OCI-LY7 (cell line): ENCODE measurements at regions not wholly inside any gene's neighbourhood (a gene's known extent, or its start where the extent isn't known, plus 50 kb on each side); places are given as distances from the start of the nearest gene placed in this dataset.
A peak's percentile ranks its signal among the peaks of the same experiment; 100 is the strongest.

ENCODE experiments used
- BruUV-seq: library from RNA; stranded (reverse); fragments of 400-500 nt; replicated peaks from 2 replicates; lab custom pipeline; 2021; lab: Mats Ljungman, UMichigan
- CTCF ChIA-PET: fragments of 300-600 bp; sonication (Branson Sonifier 250); formaldehyde crosslinking; loops from one replicate; lab custom pipeline; 2022; ENCODE audit warnings: antibody characterized with exemption; ENCODE audit not compliant: unreplicated experiment; lab: Charles Lee
- POLR2A ChIA-PET: fragments of 300-600 bp; sonication (Branson Sonifier 250); formaldehyde crosslinking; loops from one replicate; lab custom pipeline; 2022; ENCODE audit warnings: antibody characterized with exemption; lab: Charles Lee
- DNase-seq: peaks from one replicate; pipeline ENCODE4 v3.0.0-alpha.2; 2015; ENCODE audit warnings: low spot score
- H2AFZ ChIP-seq: fragments of 200-600 bp; sonication (generic), shearing (Covaris generic); 2 replicates; pipeline ENCODE4 v1.6.1; 2014; ENCODE audit warnings: mild to moderate bottlenecking, antibody characterized with exemption, low read length, moderate library complexity
- H3K27ac ChIP-seq: fragments of 200-600 bp; sonication (generic); 2 replicates; pipeline ENCODE4 v1.5.1; 2014; ENCODE audit warnings: mixed run types, low read depth, mild to moderate bottlenecking, moderate library complexity, low read length, inconsistent platforms; ENCODE audit not compliant: poor library complexity, severe bottlenecking
- H3K36me3 ChIP-seq: fragments of 200-600 bp; sonication (generic); 2 replicates; pipeline ENCODE4 v1.6.1; 2014; ENCODE audit warnings: mild to moderate bottlenecking, antibody characterized with exemption, low read length, moderate library complexity, mixed read lengths; ENCODE audit not compliant: insufficient read depth
- H3K4me1 ChIP-seq: fragments of 200-600 bp; sonication (generic); 2 replicates; pipeline ENCODE4 v1.5.1; 2014; ENCODE audit warnings: mild to moderate bottlenecking, low read length; ENCODE audit not compliant: insufficient read depth, poor library complexity, severe bottlenecking
- H3K4me2 ChIP-seq: fragments of 200-600 bp; sonication (generic); 2 replicates; pipeline ENCODE4 v1.6.1; 2014; ENCODE audit warnings: mild to moderate bottlenecking, low read length
- H3K4me3 ChIP-seq: fragments of 200-600 bp; sonication (generic); 2 replicates; pipeline ENCODE4 v1.5.1; 2014; ENCODE audit warnings: mild to moderate bottlenecking, low read depth, low read length; ENCODE audit not compliant: poor library complexity, severe bottlenecking
- H3K79me2 ChIP-seq: fragments of 200-600 bp; sonication (generic); 2 replicates; pipeline ENCODE4 v1.6.1; 2016; ENCODE audit warnings: low read depth, mild to moderate bottlenecking, low read length, moderate library complexity, mixed read lengths; ENCODE audit not compliant: insufficient read depth
- H3K9me2 ChIP-seq: fragments of 200-600 bp; sonication (generic); 2 replicates; pipeline ENCODE4 v1.6.1; 2016; ENCODE audit warnings: mild to moderate bottlenecking, low read length, mixed read lengths; ENCODE audit not compliant: insufficient read depth
- H3K9me3 ChIP-seq: fragments of 200-600 bp; sonication (generic); 2 replicates; pipeline ENCODE4 v1.6.1; 2014; ENCODE audit warnings: mild to moderate bottlenecking, mixed run types, low read length, mixed read lengths
- H4K20me1 ChIP-seq: fragments of 200-600 bp; sonication (generic); 2 replicates; pipeline ENCODE4 v1.6.1; 2014; ENCODE audit warnings: mild to moderate bottlenecking, antibody characterized with exemption, low read length, moderate library complexity, mixed read lengths; ENCODE audit not compliant: insufficient read depth
- EZH2phosphoT487 ChIP-seq: fragments of 200-600 bp; sonication (generic); IDR thresholded peaks from 2 replicates; pipeline ENCODE4 v1.6.1; 2018; ENCODE audit warnings: low read depth, borderline replicate concordance, mild to moderate bottlenecking, mixed run types, antibody characterized with exemption, low read length, moderate library complexity, mixed read lengths
- intact Hi-C: fragments of 100-400 bp; cut with micrococcal nuclease; formaldehyde crosslinking; loops from one replicate; pipeline ENCODE4 v1.10.0; 2022; ENCODE audit not compliant: unreplicated experiment
- TF ChIP-seq, protein P1 (sequence below): fragments of 200-600 bp; sonication (generic); conservative IDR thresholded peaks from 2 replicates; pipeline ENCODE4 v1.5.1; 2014; ENCODE audit warnings: mild to moderate bottlenecking, antibody characterized with exemption, low read length, moderate library complexity, mixed read lengths

DNA sequence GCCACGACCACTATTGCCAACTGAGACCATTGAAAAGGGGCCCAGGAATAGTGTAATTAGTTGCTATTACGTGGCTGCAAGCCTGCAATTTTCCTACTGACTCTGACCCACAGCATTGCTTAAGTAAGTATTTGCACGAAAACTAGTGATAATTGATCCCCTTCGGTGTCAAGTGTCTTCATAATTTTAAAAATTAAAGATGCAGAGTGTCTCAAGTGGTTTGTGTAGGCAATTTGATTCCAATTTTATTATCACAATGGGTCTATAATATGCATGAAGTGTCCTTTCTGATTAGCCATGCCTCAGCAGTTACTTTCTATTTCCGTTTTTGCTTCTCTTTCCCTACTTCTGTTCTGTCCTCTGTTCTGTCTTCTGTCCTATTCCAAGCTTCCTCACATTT, 259.2 kb downstream of the C3orf38 start:
- intact Hi-C loops, result no loop called here
- CTCF ChIA-PET, result no interaction called here
- H3K36me3 ChIP-seq, result no peaks in the 10 kb centered on the region
- H2AFZ ChIP-seq, result peak overlapping the region; percentile 52; the same call in 1 of the 2 replicates
- no peaks in the 10 kb centered on the region for H3K9me3 ChIP-seq
- H3K4me3 ChIP-seq, result no peak overlapping the region
- H4K20me1 ChIP-seq, result no peaks in the 10 kb centered on the region
- no peaks in the 10 kb centered on the region for H3K9me2 ChIP-seq
- no peaks in the 10 kb centered on the region for H3K79me2 ChIP-seq
- TF ChIP-seq, protein P1, sequence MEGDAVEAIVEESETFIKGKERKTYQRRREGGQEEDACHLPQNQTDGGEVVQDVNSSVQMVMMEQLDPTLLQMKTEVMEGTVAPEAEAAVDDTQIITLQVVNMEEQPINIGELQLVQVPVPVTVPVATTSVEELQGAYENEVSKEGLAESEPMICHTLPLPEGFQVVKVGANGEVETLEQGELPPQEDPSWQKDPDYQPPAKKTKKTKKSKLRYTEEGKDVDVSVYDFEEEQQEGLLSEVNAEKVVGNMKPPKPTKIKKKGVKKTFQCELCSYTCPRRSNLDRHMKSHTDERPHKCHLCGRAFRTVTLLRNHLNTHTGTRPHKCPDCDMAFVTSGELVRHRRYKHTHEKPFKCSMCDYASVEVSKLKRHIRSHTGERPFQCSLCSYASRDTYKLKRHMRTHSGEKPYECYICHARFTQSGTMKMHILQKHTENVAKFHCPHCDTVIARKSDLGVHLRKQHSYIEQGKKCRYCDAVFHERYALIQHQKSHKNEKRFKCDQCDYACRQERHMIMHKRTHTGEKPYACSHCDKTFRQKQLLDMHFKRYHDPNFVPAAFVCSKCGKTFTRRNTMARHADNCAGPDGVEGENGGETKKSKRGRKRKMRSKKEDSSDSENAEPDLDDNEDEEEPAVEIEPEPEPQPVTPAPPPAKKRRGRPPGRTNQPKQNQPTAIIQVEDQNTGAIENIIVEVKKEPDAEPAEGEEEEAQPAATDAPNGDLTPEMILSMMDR, result no peak
- no peak for TF ChIP-seq EZH2phosphoT487
- POLR2A ChIA-PET, result interaction anchor here (0.5 to 2.3 kb wide), 2 partner anchors 10 to 11 kb away, joined by 3 to 13 read pairs; no protein-coding TSS in a partner anchor
- H3K4me2 ChIP-seq, result no peak overlapping the region
- no peak overlapping the region for H3K27ac ChIP-seq
- no TSS peak for BruUV-seq
- H3K4me1 ChIP-seq, result no peaks in the 10 kb centered on the region
- DNase-seq, result no peak

DNA sequence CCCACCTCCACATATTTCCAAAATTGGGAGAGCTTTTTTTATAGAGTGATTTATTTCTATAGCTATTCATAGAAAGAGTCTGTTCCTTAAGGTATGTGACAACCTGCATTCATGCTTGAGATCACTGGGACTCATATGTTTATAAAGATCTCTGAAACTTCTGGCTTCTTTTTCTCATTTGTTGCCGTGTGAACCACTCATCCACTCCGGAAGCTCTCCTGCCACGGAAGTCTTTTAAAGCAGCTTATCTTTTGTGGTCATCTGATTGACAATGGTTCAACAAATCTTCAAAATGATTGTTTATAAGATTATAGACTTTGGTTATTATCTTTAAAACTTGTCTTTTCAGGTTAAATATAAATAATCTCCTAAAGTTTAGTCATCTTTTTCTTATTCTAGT, 260.5 kb downstream of the C3orf38 start:
- Histone ChIP-seq H3K4me2 (no peak overlapping the region; the same call in 1 of the 2 replicates), H4K20me1 (no peaks in the 10 kb centered on the region), H3K4me3 (no peak overlapping the region), H3K9me2 (no peaks in the 10 kb centered on the region), H3K36me3 (no peaks in the 10 kb centered on the region), H3K27ac (no peak overlapping the region), H3K9me3 (no peaks in the 10 kb centered on the region), H3K79me2 (no peaks in the 10 kb centered on the region), H2AFZ (peak overlapping the region; percentile 52), H3K4me1 (no peaks in the 10 kb centered on the region)
- CTCF ChIA-PET, result interaction anchor here (0.9 kb wide), 1 partner anchor 44 kb away, joined by 3 read pairs; no protein-coding TSS in a partner anchor
- no peak for TF ChIP-seq EZH2phosphoT487
- TF ChIP-seq, protein P1, result no peak
- intact Hi-C loops, result no loop called here
- no peak for DNase-seq
- no TSS peak for BruUV-seq
- POLR2A ChIA-PET, result interaction anchor here (0.7 to 2.3 kb wide), 7 partner anchors 9 to 93 kb away, joined by 3 to 13 read pairs (median 4); no protein-coding TSS in a partner anchor

DNA sequence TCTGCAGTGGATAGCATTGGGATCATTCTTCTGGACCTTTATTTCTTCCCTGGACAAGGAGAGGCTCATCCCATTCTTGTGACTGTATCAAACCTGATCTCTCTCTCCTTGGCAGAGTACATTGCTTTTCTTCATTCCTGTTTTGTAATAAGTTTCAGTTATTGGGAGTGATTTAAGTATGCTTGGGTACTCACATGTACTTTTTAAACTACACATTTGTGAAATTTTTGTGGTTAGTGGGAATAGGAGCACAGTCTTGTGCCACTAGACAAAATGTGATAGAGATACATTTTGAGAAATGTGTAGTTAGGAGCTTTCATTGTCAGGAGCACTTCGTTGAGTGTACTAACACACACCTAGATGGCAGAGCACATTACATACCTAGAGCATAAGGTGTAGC, 262.6 kb downstream of the C3orf38 start:
- Histone ChIP-seq H2AFZ (no peak overlapping the region), H3K9me2 (no peaks in the 10 kb centered on the region), H3K27ac (no peak overlapping the region), H4K20me1 (no peaks in the 10 kb centered on the region), H3K4me3 (no peak overlapping the region), H3K4me2 (no peak overlapping the region), H3K4me1 (no peaks in the 10 kb centered on the region), H3K9me3 (no peaks in the 10 kb centered on the region), H3K79me2 (no peaks in the 10 kb centered on the region), H3K36me3 (no peaks in the 10 kb centered on the region)
- ChIA-PET CTCF (no interaction called here), POLR2A (no interaction called here)
- intact Hi-C loops, result no loop called here
- TF ChIP-seq, protein P1, result no peak
- no peak for TF ChIP-seq EZH2phosphoT487
- BruUV-seq, result no TSS peak
- no peak for DNase-seq
